ENCODE measurements at regions not wholly inside any gene's neighbourhood (a gene's known extent, or its start where the extent isn't known, plus 50 kb on each side); places are given as distances from the start of the nearest gene placed in this dataset.

- TF ChIP-seq CTCF (conservative IDR thresholded peaks at IDR 0.05; ENCODE audit: low read length) (no peak), EZH2phosphoT487 (IDR thresholded peaks at IDR 0.05; ENCODE audit: borderline replicate concordance, low read depth, low read length) (no peak)
- Histone ChIP-seq H2AFZ (ENCODE audit: low read length) (no peak overlapping the region), H3K9me2 (ENCODE audit: insufficient read depth, low read length) (no peaks in the 10 kb centered on the region), H3K4me3 (ENCODE audit: low read depth, low read length, poor library complexity, severe bottlenecking) (no peak overlapping the region), H4K20me1 (ENCODE audit: insufficient read depth, low read length) (no peaks in the 10 kb centered on the region), H3K4me2 (ENCODE audit: low read length) (no peak overlapping the region), H3K79me2 (ENCODE audit: insufficient read depth, low read depth, low read length) (no peaks in the 10 kb centered on the region), H3K27ac (ENCODE audit: low read depth, low read length, poor library complexity, severe bottlenecking) (no peak overlapping the region), H3K4me1 (ENCODE audit: insufficient read depth, low read length, poor library complexity, severe bottlenecking) (no peaks in the 10 kb centered on the region), H3K36me3 (ENCODE audit: insufficient read depth, low read length) (no peaks in the 10 kb centered on the region), H3K9me3 (ENCODE audit: low read length) (no peaks in the 10 kb centered on the region)
- DNase-seq (ENCODE audit: low spot score): no peak
- ChIA-PET CTCF (ENCODE audit: unreplicated experiment) (no interaction called here), POLR2A (no interaction called here)
- no TSS peak for BruUV-seq (replicated peaks)
- intact Hi-C loops (cut with micrococcal nuclease; ENCODE audit: unreplicated experiment): no loop called here
Observed at GRCh38 chr18:40431071-40431985, 1523.7 kb upstream of the PIK3C3 start.

GRCh38 chr18:40423291-40423690, 1531.7 kb upstream of the PIK3C3 start:
- POLR2A ChIA-PET: no interaction called here
- DNase-seq (ENCODE audit: low spot score): no peak
- BruUV-seq (replicated peaks): no TSS peak
- Histone ChIP-seq H3K9me2 (ENCODE audit: insufficient read depth, low read length) (no peaks in the 10 kb centered on the region), H3K4me3 (ENCODE audit: low read depth, low read length, poor library complexity, severe bottlenecking) (no peak overlapping the region), H3K79me2 (ENCODE audit: insufficient read depth, low read depth, low read length) (no peaks in the 10 kb centered on the region), H3K4me1 (ENCODE audit: insufficient read depth, low read length, poor library complexity, severe bottlenecking) (no peaks in the 10 kb centered on the region), H2AFZ (ENCODE audit: low read length) (no peak overlapping the region), H3K36me3 (ENCODE audit: insufficient read depth, low read length) (no peaks in the 10 kb centered on the region), H3K9me3 (ENCODE audit: low read length) (no peaks in the 10 kb centered on the region), H3K4me2 (ENCODE audit: low read length) (no peak overlapping the region), H4K20me1 (ENCODE audit: insufficient read depth, low read length) (no peaks in the 10 kb centered on the region), H3K27ac (ENCODE audit: low read depth, low read length, poor library complexity, severe bottlenecking) (no peak overlapping the region)
- TF ChIP-seq CTCF (conservative IDR thresholded peaks at IDR 0.05; ENCODE audit: low read length): no peak
- no peak for TF ChIP-seq EZH2phosphoT487 (IDR thresholded peaks at IDR 0.05; ENCODE audit: borderline replicate concordance, low read depth, low read length)
- CTCF ChIA-PET (ENCODE audit: unreplicated experiment): no interaction called here
- intact Hi-C loops (cut with micrococcal nuclease; ENCODE audit: unreplicated experiment): no loop called here

- no peak for TF ChIP-seq CTCF (conservative IDR thresholded peaks at IDR 0.05; ENCODE audit: low read length)
- TF ChIP-seq EZH2phosphoT487 (IDR thresholded peaks at IDR 0.05; ENCODE audit: borderline replicate concordance, low read depth, low read length): no peak
- CTCF ChIA-PET (ENCODE audit: unreplicated experiment): no interaction called here
- POLR2A ChIA-PET: no interaction called here
- Histone ChIP-seq H3K9me2 (ENCODE audit: insufficient read depth, low read length) (no peaks in the 10 kb centered on the region), H3K79me2 (ENCODE audit: insufficient read depth, low read depth, low read length) (no peaks in the 10 kb centered on the region), H3K4me2 (ENCODE audit: low read length) (no peak overlapping the region), H3K27ac (ENCODE audit: low read depth, low read length, poor library complexity, severe bottlenecking) (no peak overlapping the region), H3K4me1 (ENCODE audit: insufficient read depth, low read length, poor library complexity, severe bottlenecking) (no peaks in the 10 kb centered on the region), H2AFZ (ENCODE audit: low read length) (no peak overlapping the region), H3K4me3 (ENCODE audit: low read depth, low read length, poor library complexity, severe bottlenecking) (no peak overlapping the region), H3K36me3 (ENCODE audit: insufficient read depth, low read length) (no peaks in the 10 kb centered on the region), H4K20me1 (ENCODE audit: insufficient read depth, low read length) (no peaks in the 10 kb centered on the region), H3K9me3 (ENCODE audit: low read length) (no peaks in the 10 kb centered on the region)
- no peak for DNase-seq (ENCODE audit: low spot score)
- BruUV-seq (replicated peaks): no TSS peak
- intact Hi-C loops (cut with micrococcal nuclease; ENCODE audit: unreplicated experiment): no loop called here
Observed at GRCh38 chr18:40420675-40421074, 1534.4 kb upstream of the PIK3C3 start.
